HG03025 (cell line): ENCODE measurements at regions not wholly inside any gene's neighbourhood (a gene's known extent, or its start where the extent isn't known, plus 50 kb on each side); places are given as distances from the start of the nearest gene placed in this dataset.
"Not testable (repeated sequence)": the region's sequence is repeated elsewhere in the genome, so short reads cannot be mapped to it uniquely, and the experiment has no call there.

Experiments used
- ATAC-seq: cut with Tn5 transposase; IDR thresholded peaks from one replicate; pipeline ENCODE4 v1.9.1; 2021; ENCODE audit warnings: mild to moderate bottlenecking, moderate library complexity; ENCODE audit not compliant: unreplicated experiment, low FRiP score

GRCh38 chr2:167844714-167845530, 402.5 kb downstream of the STK39 start:
- no peak for ATAC-seq

DNA sequence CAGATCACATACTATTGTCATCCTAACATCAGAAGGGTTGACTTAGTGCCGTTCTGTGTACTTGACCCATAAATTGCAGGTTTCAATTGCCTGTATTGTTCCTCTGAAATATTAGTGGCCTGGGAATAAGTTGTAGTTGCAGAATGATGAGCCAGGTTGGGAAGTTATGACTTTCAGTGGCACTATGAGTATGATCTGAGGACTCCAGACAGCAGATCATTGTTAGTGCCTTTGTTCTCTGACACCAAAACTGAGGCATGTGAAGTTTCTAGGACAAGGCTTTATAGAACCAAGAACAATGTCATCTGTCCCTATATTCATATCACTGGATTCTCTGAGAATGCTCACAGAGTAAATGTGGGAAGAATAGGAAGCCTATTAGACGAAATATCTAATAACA, 403.7 kb downstream of the STK39 start:
- no peak for ATAC-seq

DNA sequence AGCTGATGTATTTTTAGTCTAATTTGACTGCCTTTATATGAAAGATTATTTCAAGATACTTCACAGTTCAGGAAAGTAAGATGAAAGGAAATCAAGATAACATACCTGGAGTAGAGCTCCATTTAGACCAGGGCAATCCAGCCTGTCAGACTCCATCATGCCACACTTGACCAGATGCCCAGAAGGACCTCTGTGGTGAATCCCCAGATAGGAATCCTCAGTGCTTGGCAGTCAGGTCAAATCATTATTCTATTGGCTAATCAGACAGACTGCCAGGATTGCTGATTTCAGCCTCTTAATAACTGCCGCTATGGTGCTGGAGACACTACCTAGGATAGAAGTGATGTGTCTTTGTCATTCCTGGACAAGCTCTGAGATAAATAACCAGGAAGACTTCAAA, 404.2 kb downstream of the STK39 start:
- no peak for ATAC-seq

- no peak for ATAC-seq
These were observed 405.3 kb downstream of the STK39 start for GRCh38 chr2:167842047-167842446.

DNA sequence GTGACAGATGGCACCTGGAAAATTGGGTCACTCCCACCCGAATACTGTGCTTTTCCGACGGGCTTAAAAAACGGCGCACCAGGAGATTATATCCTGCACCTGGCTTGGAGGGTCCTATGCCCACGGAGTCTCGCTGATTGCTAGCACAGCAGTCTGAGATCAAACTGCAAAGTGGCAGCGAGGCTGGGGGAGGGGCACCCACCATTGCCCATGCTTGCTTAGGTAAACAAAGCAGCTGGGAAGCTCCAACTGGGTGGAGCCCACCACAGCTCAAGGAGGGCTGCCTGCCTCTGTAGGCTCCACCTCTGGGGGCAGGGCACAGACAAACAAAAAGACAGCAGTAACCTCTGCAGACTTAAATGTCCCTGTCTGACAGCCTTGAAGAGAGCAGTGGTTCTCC, 412.1 kb downstream of the STK39 start:
- ATAC-seq, result not testable (repeated sequence)

DNA sequence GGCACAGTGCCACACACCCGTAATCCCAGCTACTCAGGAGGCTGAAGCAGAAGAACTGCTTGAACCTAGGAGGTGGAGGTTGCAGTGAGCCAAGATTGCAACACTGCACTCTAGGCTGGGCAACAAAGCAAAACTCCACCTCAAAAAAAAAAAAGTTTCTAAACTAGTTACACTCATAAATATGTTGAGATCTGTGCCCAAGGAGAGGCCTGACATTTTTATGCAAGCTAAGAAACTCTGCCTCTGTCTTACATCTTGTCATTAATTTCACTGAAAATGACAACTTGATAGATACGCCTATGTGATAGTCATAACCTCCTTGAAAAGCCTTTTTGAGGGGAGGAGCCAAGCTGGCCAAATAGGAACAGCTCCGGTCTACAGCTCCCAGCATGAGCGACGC, 412.7 kb downstream of the STK39 start:
- no peak for ATAC-seq

DNA sequence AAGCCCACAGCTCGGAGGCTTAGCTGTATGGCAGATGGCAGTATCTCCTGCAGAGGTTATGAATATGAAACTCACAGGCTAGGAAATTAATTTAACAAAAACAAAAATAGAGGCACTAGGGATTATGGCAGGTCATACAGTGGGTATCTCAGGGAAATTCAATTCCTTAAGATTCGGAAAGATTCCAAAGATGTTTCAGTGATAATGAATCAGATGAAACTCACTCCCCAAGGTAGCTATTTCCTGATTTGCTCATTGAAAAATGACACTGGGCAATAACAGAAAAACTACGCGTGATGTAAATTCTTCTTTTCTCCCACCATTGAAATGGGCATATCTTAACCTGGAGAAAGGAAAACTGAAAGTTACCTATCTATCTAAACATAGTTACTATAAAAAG, 414.1 kb downstream of the STK39 start:
- ATAC-seq, result no peak

DNA sequence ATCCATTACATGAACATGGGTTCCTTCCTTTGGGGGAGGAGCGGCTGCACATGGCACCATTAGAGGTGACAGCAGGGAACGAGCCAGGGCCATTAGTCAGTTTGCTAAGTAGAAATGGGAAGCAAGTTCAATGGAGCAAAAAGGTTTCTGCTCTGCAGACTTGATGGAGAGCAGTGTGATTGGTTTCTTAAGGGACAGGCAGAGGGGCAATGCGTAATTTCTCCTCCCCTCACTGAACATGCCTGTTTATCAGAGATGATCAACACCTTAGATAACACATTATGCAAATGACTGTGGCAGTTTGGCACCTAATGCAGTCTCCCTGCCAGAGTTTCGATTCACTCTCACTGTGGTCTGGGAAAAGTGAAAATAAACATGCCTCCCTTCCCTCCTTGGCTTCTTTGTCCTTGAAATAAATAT, 414.5 kb downstream of the STK39 start:
- no peak for ATAC-seq

DNA sequence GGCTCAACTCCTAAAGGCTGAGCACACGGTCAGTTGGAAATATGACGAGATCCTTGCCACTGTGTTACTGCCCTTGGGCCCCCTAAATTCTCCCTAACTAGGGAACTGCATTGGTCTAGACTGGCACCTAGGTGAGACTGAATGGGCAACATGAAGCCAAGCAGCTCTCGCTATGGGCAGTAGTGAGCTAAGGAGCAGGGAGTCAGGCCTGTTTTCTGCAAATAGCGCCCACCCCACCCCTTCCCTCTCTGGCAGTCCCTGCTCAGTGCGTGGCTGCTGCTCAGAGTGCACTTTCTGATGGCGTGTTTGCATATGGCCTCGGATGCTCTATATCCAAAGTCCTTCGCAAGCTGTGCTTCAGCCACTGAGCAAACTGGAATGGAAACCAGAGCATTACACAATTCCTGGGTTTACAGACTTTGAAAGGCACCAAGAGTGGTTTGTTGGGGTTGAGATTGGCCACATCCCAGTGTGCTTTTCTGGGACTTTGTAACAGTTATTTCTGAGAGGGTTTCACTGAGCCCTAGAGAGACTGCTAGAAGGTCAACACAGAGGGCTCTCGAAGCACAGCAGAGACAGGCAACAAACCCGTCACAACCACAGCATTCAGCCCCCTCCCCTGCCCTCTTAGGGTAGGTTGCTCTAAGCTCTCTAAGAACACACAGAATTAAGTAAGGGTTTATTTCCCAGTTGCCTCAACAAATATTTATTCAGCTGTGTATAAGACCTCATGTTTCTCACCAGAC, 419.9 kb downstream of the STK39 start:
- ATAC-seq, result no peak

- no peak for ATAC-seq
These were observed 420.5 kb downstream of the STK39 start for GRCh38 chr2:167826906-167827305.

DNA sequence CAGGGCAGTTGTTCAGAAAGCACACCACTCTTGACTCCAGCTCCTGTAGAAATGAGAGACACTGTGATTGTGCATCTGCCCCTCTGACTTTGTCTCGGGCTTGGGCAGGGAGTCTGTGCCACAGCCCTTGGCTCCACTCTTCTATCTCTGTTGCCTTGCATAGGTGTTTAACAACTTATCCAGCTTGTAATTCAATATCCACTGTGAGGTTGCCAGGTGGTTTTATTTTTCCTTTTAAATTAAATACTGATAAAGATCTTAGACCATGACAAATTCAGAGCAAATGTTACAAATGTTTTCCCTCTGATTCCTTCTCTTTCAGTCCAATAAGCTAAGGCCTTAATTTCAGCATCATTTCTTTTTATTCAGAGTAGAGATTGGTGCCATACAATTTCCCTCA, 421.7 kb downstream of the STK39 start:
- no peak for ATAC-seq

DNA sequence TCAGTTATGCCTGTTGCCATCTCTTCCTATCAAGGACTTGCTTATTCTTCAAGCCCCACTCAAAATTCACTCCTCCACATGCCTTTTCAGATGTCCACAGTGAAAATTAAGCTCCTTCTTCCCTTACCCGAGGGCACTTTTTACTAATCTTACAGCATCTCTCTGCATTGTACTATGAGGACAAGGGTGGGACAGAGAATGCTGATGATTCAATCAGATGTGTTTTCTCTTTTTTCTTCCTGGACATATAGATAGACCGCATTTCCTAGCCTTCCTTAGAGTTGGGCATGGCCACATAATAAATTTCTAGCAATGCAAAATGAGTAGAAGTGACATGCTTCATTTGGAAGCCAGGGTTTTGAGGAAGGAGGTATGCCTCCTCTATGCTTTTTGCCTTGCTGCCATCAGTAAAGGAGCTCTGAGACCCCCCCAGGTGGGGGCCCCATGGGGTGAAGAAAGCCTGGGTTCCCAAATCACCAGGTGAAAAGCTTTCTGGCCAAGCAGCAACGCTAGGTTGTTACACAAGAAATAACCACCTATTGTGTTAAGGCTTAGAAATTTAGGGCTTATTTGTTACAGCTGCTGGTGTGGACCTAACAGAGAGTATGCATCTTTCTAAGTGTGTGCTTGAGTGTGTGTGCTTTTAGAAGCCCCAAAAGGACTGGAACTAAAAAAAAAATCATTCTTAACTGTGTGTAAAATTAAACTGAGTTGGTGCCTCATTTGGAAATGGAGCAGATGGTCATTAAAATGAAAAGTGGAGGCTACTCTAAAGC, 424.5 kb downstream of the STK39 start:
- no peak for ATAC-seq

GRCh38 chr2:167820488-167820887, 426.9 kb downstream of the STK39 start:
- no peak for ATAC-seq

DNA sequence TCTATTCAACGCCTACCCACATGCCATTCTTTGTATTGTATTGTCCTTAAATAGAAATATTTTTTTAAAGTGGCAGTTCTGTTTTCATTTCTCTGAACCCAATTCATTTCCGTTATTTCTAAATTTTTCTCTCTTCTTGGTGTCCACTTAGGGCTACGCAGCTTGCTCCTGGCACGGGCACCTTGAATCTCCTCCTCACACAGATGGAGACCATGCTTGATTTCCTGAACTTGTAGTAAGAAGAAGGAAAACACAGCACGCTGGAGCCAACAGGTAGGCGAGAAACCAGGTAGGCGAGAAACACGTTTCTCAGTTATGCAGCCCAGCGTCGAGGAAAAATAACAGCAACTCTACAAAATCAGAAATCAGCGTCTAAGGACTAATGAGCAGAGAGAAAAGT, 428.9 kb downstream of the STK39 start:
- ATAC-seq, result no peak

DNA sequence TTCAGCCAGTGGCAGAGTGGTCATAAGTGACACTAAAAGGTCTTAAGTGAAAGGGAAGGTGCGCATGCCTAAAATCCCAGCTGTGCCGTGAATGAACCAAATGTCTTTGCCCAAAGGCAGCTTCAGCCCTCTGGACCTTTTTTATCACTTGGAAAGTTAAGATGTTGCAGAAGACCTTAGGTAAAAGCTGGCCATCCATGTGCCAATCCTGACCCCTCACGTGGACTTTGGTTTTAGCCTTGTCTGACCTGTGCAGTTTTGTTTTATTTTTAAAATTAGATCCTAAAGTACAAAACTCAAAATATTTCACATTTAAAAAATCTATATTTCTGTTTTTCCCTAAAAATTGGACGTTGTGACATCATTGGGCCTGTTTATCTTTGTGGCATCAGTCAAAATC, 429.5 kb downstream of the STK39 start:
- no peak for ATAC-seq

GRCh38 chr2:167817422-167817821, 430.0 kb downstream of the STK39 start:
- ATAC-seq, result no peak

- no peak for ATAC-seq
These were observed 430.5 kb downstream of the STK39 start for GRCh38 chr2:167816874-167817290.

DNA sequence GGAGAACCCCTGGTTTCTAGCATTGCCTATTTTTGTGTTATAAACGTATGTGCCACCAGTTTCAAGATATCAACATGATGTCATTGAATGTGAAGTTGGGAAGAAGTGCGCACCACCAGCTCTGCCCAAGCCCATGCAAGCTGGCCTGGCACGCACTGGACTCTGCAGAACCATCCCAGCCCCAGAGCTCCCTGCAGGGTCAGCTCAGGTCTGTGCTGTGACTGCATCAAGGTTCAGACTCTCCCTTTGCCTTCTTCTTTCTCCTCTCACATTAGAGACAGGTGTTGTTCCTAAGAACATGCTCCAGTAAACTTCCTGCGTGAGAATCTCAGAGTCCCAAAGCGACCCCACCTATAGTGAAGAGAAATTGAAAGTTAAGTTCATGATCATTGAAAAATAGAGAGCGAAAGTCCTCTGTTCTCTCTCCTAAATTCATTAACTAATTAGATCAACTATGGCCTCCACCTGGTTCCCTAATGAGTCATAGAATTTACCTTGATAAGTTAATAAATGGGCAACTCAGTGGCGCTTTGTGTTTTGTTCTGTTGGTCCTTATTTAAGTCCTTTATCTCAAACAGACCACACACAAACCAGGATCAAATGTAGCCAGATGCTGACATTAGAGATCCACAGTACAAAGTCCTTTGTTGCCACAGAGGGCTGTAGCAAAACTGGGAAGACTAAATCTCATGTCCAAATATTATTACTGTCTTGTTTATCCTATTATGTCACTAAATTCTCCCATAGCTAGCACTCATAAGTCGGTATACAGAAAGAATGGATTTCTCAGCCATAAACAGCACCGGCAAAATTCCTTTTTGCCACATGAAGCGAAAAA, 432.3 kb downstream of the STK39 start:
- ATAC-seq, result no peak

DNA sequence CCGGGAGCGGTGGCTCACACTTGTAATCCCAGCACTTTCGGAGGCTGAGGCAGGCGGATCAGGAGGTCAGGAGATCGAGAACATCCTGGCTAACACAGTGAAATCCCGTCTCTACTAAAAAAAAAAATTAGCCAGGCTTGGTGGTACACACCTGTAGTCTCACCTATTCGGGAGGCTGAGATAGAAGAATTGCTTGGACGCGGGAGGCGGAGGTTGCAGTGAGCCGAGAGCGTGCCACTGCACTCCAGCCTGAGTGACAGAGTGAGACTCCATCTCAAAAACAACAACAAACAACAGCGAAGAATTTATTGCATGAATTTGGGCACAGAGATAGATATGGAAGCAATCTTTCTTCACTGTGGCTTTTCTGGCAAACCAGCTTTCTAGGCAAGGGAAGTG, 432.9 kb downstream of the STK39 start:
- ATAC-seq, result not testable (repeated sequence)

DNA sequence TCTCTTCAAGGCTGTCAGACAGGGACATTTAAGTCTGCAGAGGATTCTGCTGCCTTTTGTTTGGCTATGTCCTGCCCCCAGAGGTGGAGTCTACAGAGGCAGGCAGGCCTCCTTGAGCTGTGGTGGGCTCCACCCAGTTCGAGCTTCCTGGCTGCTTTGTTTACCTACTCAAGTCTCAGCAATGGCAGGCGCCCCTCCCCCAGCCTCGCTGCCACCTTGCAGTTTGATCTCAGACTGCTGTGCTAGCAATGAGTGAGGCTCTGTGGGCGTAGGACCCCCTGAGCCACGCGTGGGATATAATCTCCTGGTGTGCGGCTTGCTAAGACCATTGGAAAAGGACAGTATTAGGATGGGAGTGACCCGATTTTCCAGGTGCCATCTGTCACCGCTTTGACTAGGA, 437.6 kb downstream of the STK39 start:
- not testable (repeated sequence) for ATAC-seq
